ENCODE measurements at regions not wholly inside any gene's neighbourhood (a gene's known extent, or its start where the extent isn't known, plus 50 kb on each side); places are given as distances from the start of the nearest gene placed in this dataset.

DNA sequence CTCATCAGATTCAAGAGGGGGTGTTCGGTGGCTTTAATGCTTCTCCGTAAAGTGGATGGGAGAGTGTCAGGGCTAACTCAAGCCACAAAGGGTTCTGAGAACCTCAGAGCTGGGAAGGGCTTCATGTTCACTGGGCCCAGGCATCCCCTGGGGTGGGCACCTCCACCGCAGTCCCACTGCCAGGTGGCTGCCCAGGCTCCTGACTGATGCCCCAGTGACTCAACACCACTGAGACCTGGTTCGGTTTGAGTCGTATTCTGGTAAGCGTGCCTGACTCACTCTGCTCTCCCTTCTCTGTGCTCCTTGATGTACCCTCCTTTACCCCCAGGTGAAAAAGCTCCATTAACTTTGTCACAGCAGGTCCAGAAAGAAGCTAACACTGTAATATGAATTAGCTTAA lies 304.6 kb downstream of the RPLP1 start:
- TF ChIP-seq POLR2A (IDR thresholded peaks at IDR 0.05), result no peak
- TF ChIP-seq, protein P1, sequence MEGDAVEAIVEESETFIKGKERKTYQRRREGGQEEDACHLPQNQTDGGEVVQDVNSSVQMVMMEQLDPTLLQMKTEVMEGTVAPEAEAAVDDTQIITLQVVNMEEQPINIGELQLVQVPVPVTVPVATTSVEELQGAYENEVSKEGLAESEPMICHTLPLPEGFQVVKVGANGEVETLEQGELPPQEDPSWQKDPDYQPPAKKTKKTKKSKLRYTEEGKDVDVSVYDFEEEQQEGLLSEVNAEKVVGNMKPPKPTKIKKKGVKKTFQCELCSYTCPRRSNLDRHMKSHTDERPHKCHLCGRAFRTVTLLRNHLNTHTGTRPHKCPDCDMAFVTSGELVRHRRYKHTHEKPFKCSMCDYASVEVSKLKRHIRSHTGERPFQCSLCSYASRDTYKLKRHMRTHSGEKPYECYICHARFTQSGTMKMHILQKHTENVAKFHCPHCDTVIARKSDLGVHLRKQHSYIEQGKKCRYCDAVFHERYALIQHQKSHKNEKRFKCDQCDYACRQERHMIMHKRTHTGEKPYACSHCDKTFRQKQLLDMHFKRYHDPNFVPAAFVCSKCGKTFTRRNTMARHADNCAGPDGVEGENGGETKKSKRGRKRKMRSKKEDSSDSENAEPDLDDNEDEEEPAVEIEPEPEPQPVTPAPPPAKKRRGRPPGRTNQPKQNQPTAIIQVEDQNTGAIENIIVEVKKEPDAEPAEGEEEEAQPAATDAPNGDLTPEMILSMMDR (IDR thresholded peaks at IDR 0.05), result no peak
